ENCODE measurements at regions not wholly inside any gene's neighbourhood (a gene's known extent, or its start where the extent isn't known, plus 50 kb on each side); places are given as distances from the start of the nearest gene placed in this dataset.

DNA sequence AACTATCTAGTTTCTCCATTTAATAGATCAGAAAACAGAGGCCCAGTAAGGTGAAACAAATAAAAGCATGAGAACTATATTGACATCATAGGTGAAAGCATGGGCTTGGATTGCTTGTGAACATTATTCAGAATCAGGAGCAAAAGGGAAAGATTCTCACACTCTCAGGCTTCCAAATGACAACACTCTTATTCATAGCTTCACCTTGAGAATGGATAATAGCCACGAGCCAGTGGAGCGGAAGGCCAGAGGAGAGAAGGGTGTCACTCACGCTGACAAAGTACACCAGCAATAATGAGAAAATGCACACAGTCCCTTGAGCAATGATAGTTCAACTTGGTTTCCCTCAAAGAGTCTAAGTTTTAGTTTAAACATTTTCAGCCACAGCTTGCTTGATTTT, 339.0 kb downstream of the TPBG start:
- no peak overlapping the region for H3K4me3 ChIP-seq (ENCODE audit: low read length)
- TF ChIP-seq, protein P1, sequence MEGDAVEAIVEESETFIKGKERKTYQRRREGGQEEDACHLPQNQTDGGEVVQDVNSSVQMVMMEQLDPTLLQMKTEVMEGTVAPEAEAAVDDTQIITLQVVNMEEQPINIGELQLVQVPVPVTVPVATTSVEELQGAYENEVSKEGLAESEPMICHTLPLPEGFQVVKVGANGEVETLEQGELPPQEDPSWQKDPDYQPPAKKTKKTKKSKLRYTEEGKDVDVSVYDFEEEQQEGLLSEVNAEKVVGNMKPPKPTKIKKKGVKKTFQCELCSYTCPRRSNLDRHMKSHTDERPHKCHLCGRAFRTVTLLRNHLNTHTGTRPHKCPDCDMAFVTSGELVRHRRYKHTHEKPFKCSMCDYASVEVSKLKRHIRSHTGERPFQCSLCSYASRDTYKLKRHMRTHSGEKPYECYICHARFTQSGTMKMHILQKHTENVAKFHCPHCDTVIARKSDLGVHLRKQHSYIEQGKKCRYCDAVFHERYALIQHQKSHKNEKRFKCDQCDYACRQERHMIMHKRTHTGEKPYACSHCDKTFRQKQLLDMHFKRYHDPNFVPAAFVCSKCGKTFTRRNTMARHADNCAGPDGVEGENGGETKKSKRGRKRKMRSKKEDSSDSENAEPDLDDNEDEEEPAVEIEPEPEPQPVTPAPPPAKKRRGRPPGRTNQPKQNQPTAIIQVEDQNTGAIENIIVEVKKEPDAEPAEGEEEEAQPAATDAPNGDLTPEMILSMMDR (conservative IDR thresholded peaks at IDR 0.05; ENCODE audit: low read depth, low read length) = no peak
- no peak for DNase-seq (ENCODE audit: low read depth)

DNA sequence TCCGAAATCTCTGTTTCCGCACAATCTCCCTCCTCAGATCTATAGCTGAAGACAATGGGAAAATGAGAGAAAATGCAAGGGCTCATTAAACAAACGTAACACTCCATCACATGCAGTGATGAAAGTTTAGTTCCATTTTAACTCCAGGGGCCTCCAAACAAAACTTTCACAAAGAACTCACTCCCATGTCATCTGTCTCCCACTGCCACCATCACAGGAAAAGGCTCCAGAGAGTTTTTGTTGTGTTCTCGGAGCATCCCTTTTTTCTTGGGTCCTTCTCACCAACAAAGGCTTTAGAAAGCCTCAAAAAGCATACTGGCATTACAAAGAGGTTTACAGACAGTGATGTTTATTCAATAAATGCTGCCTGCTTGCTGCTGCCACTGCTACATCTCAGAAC, 339.6 kb downstream of the TPBG start:
- no peak overlapping the region for H3K4me3 ChIP-seq (ENCODE audit: low read length)
- TF ChIP-seq, protein P1 (conservative IDR thresholded peaks at IDR 0.05; ENCODE audit: low read depth, low read length) = no peak
- no peak for DNase-seq (ENCODE audit: low read depth)

DNA sequence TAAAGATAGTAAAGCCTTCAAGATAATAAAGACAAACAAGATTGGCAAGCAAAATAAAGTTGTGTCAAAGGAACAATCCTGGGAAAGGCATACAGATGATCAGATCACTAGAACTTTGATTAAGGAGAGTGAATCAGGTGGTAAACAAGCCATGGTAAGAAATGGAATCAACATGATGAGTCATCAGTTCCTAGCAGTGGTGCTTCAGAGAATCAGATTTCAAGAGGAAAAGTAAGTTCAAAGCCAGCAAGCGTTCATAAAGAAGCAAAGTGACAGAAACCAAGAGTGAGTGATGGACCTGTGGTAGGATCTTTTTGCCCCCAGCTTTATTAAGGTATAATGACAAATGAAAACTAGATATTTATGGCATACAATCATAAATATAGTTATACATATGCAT, 340.4 kb downstream of the TPBG start:
- no peak overlapping the region for H3K4me3 ChIP-seq (ENCODE audit: low read length)
- DNase-seq (ENCODE audit: low read depth) = no peak
- TF ChIP-seq, protein P1 (conservative IDR thresholded peaks at IDR 0.05; ENCODE audit: low read depth, low read length) = no peak

DNA sequence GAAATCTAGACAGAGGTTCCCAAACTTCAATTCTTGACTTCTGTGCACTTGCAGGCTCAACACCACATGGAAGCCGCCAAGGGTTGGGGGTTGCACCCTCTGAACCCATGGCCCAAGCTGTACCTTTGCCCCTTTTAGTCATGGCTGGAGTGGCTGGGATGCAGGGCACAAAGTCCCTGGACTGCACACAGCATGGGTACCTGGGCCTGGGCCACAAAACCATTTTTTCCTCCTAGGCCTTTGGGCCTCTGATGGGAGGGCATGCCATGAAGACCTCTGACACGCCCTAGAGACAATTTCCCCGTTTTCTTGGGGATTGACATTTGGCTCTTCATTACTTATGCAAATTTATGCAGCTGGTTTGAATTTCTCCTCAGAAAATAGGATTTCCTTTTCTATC, 342.0 kb downstream of the TPBG start:
- TF ChIP-seq, protein P1 (conservative IDR thresholded peaks at IDR 0.05; ENCODE audit: low read depth, low read length) = no peak

DNA sequence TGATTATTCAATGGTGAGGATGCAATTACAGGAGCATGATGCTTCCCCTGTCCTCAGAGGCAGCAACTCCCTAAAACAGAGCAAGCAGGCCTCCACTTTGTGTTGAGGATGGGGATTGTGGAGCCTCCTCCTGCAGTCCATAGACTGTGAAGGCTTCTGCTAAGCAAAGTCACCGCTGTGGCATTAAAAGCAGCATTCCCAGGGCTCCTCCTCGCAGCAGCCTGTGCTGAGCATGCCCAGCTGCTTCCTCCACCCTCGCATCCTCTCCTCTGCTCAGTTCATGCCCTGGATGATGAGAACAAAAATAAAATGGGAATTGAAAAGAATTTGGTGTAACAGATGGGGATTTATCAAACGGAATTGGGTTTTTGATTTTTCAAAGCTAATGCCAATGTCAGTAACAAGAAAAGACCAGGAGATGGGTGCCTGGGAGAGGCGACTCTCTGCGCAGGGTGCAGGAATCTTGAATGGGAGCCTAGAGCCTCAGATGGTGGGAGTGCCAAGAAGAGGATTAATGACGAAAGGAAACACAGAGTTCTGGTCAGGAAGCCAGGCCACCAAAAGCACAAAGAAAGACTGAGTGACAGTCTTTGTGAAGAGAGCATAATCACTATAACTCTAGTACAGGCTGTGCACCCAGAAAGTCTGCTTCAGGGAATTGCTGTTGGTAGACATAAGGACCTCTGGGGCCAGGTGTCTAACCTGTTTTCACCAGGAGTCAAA, 347.6 kb downstream of the TPBG start:
- TF ChIP-seq, protein P1 (conservative IDR thresholded peaks at IDR 0.05; ENCODE audit: low read depth, low read length) = no peak
- H3K4me3 ChIP-seq (ENCODE audit: low read length) = no peak overlapping the region
- DNase-seq (ENCODE audit: low read depth) = no peak

More for the DNA sequence above, 342.0 kb downstream of the TPBG start:
- no peak overlapping the region for H3K4me3 ChIP-seq (ENCODE audit: low read length)
- no peak for DNase-seq (ENCODE audit: low read depth)

DNA sequence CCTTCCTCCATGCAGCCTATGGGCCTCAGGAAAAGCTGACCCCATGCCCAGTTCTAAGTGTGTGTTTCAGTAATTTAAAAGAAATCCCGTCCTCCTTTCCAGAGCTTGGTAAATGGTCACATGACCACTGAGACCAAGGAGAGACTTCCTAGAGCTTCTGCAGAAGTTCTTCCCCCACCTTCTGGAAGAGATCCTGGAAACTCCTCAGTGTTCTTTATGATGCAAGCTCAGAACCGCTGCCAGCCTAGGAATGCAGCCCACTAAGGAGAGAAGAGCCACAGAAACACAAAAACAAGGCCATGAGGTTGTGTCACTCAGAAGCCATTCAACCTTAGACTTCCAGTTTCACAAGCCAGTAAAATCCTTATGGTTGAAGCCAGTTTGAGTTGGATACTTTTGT, 348.4 kb downstream of the TPBG start:
- TF ChIP-seq, protein P1 (conservative IDR thresholded peaks at IDR 0.05; ENCODE audit: low read depth, low read length) = no peak
- no peak for DNase-seq (ENCODE audit: low read depth)

DNA sequence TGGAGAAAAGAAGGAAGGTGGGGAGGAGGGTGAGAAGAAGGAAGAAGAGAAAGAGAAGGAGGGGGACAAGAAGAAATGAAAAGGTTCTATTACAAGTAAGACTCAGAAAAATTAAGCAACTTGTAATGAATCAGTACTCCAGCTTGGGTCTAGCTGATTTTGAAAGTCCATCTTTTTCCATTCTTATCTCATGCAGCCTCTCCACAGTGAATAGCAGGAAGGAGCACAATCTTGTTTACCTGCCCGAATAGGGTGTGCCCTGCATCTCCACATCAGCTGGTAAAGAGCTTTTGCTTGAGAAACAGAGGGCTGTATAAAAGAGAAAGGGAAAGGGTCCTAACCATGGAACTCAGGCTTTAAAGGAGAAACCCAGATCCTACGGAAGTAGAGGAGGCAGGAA, 348.8 kb downstream of the TPBG start:
- no peak overlapping the region for H3K4me3 ChIP-seq (ENCODE audit: low read length)
- TF ChIP-seq, protein P1 (conservative IDR thresholded peaks at IDR 0.05; ENCODE audit: low read depth, low read length) = no peak
- no peak for DNase-seq (ENCODE audit: low read depth)

More for the DNA sequence above, 348.4 kb downstream of the TPBG start:
- H3K4me3 ChIP-seq (ENCODE audit: low read length) = no peak overlapping the region

Data from retinal pigment epithelial cell (primary cell).